ENCODE measurements at regions not wholly inside any gene's neighbourhood (a gene's known extent, or its start where the extent isn't known, plus 50 kb on each side); places are given as distances from the start of the nearest gene placed in this dataset.

DNA sequence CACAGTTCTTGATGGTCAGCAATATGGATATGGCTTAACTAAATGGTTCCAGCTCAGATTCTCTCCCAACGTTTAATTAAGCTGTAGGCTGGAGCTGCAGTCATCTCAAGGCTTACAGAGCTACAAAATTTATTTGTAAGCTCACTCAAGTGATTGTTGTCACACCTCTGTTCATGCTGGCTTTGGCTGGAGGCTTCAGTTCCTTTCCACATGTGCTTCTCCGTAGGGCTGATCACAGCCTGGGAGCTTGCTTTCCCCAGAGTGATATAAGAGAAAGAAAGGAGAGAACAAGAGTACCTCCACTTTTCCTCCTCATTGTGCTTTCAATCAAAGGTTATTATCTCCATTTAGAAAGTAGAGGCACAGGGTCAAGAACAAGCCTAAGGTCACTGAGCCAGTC, 182.7 kb upstream of the KCNN2 start:
- no peak for DNase-seq

DNA sequence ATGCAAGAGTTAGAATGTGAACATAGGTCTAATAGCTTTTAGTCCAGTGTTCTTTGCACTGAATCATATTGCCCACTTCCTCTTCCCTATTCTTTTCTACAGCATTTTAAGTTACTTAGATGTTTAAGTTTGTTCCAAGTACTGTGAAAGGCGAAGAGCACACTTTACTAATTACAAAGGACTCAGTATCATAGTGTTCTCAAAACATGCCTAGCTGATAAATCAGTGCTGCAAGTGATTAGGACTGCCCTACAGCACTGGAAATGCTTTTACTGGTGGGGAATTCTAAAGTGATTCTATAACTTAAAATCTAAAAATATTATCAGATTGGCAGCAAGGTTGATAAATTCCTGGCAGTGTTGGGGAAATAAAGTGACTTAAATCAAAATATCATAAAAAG, 177.9 kb upstream of the KCNN2 start:
- no peak for DNase-seq

DNA sequence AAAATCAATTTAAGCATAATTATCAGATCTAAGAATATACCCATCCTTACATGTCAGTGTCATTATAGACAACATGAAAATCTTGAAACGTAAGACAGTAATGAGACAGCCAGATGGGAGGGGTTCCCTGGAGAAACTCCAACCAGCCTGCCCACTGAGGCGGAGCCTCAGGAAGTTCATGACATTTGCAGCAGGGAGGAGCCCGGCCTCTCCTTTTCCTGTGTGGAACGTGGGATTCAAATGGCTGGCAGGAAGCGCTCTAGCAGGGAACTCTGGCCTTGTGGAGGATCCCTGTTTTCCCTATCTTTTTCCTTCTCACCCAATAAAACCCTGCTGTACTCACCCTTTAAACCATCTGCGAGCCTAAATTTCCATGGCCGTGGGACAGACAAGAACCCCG, 176.6 kb upstream of the KCNN2 start:
- no peak for DNase-seq

DNA sequence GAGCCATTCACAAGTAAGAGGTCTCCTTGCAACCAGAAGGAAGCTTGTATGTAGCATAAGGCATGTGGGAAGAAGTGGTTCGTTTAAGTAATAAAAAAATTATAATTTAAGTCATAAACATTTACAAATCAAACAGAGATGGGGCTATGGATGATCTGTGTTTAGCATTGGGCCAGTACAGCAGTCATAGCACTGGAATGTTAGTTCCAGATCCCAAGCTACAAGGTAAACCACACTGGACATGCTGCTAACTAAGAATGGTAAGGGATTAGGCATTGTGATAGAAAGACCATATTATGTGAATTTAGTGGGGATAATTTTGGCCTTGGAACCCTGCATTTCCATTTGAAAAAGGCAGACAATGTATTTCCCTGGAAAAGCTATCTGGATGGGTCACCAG, 170.4 kb upstream of the KCNN2 start:
- no peak for DNase-seq

DNA sequence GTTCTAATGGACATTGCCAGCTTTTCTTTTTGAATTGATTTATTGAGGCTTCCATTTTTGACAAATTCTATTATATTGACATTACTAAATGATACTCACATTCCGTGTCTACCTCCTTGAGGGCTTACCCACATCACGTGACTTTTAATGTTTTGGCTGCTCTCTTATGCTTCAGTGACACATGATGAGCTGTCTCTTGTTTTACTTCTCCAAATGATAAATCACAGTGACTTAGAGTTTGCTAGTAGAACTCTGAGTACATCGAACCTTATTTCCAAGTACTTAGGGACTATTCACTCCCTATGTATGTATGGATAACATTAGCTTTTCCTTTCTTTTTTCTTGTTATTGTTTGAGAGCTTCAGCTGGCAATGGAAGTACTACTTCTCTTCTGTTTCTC, 169.8 kb upstream of the KCNN2 start:
- no peak for DNase-seq

DNA sequence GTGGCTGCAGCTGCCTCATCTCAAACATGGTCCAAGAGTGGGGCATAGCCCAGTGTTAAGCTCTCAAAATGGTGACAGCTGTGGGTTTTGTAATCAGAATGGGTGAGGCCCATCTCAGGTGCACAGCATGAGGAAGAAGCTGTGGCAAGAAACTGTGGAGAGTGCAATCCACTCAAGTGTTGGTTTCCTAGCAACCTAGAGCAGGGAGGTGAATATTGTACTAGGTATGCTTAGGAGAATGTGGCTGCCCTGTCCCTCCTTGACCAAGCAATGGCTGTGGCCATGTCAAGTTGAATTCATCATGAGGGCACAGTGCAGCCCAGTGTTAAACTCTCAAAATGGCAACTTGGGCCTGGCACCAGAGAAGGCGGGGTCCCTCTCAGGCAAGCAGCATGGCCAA, 160.5 kb upstream of the KCNN2 start:
- DNase-seq, result no peak

DNA sequence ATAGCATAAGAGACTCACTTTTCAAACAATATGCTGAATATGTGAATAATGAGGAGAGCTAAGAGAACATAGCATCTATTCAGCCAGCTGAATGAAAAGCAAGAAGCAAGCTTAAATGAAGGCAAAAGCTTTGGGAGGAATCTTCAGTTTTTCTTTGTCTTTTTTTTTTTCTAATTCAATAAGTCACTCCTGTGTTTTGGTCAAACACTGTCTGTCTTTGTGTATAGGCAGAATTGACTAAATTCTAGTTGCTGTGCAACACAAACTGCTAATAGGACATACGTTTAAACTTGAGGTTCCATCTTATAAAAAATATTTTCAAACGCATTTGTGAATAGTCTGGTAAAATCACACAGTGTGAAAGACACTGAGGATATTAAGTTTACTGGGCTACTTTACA, 156.9 kb upstream of the KCNN2 start:
- DNase-seq, result no peak

DNA sequence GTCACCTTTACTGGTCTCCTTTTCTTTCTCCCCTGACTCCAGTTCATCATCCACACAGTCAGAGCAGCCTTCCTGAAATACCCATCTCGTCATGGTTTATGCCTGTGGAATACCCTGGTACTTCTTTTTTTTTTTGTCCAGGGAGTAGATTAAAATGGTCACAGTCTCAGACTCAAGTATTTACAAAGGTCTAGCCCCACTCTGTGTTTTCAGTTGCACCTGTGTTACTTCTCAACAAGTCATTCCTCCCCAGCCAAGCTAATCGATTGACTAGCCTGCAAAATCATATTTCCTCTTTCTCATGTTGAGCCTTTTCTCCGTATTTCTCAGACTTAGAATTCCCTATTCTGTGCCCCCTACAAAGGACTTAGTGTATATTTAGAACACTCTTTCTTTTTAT, 155.2 kb upstream of the KCNN2 start:
- DNase-seq, result no peak

DNA sequence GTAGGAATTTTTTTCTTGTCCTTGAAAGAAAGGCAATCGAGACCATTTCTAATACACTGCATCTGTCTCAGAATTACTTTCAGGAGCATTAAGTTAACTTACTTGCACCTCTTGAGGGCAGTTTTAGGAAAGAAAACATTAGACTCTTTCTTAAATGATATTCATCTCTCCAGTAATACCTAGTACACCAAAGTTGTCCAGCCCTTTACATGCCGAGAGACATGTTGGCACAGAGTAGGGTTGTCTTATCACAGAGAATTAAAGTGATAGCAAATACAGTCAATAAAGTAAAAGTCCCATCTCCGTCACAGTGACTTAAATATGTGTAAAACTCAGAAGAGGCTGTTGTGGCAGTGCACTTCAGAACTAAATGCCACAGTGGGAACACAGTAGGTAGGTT, 154.3 kb upstream of the KCNN2 start:
- no peak for DNase-seq

DNA sequence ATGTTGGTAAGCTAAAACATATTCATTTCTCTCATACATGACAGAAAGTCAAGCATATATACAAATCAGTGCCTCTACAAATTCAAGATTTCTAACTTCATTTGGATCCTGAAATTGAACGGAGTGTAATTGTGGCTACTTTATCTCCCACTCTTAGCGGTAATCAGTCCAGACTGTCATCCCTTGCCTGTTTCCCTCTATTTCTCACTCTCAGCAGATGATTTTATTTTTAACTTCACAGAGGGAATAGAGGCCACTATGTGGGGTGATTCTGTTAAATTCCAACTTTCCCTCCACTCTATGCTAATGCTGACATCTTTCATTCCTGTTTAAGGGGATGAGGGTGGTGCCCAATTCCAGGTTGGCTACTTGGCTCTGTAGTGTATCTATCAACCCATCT, 153.8 kb upstream of the KCNN2 start:
- no peak for DNase-seq

DNA sequence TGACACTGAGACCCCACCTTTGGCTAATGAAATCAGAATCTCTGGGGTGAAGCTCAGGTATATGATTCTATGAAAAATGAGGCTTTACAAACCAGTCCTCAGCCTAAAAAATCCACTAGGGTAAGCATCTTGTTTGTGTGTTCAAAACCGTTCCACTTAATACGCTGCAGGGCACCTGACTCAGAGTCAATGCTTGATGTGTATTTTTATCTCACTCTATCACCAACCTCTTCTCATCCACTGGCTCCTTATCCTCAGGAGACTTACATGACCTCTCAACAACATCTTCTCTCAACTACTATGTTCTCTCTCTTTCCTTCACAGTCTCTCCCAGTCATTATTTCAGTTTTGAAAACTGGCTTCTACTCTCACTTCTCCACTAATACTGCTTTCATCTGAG, 153.3 kb upstream of the KCNN2 start:
- DNase-seq, result no peak

DNA sequence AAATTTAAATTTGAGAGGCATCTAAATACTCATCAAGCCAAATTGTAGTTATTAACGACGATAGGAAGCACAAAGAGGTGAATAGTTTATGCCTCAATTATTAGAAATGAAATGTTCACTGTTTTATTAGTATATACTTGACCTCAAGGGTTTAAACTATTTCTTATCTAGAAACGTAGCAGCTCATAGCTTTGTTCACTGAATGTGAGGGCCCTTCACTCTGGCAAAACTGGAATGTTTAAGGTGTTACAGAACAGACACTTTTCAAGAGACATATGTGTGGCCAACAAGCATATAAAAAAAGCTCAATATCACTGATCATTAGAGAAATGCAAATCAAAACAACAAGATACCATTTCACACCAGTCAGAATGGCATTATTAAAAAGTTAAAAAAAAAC, 151.2 kb upstream of the KCNN2 start:
- no peak for DNase-seq

DNA sequence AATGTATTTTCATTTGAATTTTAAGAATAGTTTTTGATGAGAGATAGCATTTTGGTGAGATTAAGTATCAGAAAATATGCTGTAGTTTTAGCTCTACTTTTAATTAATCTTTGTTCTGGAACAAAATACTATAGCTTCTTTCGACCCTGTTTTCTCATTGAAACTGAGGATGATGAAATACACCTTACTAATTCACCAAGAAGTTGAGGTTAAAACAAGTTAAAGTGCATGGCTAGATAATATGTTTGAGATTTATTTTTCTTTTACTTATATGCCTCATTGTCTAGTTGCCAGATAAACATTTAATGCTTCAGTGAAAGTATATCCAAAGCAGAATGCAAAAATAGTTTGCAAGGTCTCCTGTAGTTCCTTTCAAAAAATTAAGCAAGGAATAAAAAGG, 140.1 kb upstream of the KCNN2 start:
- no peak for DNase-seq

DNA sequence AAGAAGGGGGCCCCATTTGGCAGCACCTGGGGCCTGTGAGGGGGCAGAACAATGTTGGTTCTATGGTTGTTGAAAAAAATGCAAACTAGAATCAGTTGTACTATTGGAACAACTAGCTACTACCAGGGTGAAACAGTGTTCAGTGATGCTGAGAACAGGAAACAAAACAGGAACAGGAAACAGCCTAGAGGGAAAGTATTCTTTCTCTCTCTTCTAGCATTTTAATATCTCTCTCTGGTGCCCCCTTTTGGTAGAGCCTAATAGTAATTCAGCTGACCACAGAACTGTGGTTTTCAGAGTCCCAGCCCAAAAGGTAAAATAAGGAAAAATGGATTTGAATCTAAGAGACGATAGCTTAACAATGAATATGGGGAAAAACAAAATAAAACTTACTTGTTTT, 138.0 kb upstream of the KCNN2 start:
- no peak for DNase-seq

DNA sequence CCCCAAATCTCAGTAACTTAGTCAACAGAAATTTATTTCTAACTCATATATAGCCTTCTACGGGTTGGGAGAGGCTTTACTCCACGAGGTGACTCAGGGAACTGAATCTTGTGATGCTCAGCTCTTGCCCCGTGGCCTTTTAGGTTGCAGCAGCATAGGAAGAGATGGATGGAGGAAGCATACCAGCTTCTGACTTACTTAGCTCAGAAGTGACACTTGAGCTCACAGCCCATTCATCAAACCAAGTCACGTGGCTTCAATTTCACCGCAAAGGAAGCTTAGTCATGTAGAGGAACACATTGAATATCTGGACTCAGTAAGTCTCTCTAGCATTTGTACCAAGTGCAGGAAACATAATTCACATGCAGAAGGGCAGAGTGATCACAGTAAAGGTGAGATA, 124.1 kb upstream of the KCNN2 start:
- no peak for DNase-seq

DNA sequence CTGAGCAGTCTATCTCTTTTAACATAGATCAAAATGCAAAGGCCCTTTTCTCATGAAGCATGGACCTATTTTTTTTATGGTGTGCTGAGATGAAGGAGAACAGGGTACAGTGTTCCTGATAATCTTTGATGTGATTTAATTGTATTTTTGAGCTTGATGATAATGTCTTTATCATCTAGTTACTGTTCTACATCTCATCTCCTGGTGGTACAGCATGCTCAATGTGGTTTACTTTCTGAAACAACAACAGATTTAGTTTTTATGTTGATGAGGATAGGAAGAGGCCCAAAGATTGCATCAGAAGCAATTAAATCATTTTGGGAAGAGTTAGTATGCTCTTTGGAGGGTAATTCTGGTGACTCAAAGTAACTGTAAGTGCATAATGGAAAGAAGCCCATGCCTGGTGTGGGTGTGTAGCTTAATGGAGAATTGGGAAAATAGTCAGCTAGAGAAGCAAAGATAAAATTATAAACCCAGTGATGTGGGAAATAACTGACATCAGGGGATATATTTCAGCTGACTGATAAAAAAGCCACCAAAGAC, 123.0 kb upstream of the KCNN2 start:
- DNase-seq, result no peak

DNA sequence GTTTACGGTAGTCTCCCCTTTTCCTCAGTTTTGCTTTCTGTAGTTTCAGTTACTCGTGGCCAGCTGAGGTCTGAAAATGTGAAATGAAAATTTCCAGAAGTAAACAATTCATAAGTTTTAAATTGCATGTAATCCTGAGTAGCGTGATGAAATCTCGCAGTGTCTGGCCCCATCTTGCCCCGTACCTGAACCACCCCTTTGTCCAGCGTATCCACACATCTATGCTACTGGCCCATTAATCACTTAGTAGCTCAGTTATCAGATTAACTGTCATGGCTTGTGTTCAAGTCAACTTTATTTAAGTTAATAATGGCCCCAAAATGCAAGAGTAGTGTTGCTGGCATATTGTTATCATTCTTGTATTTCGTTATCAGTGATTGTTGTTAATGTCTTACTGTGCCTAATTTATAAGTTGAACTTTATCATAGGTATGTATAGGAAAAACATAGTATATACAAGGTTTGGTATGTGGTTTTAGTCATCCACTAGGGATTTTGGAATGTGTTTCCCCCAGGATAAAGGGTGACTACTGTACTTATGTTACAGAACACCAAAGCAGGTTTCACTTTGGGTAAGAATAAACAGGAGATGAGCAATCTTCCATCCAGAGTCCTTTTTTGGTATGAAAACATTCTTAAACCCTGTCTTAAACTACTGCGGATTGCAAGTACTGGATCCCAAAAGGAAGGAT, 118.4 kb upstream of the KCNN2 start:
- DNase-seq, result no peak

DNA sequence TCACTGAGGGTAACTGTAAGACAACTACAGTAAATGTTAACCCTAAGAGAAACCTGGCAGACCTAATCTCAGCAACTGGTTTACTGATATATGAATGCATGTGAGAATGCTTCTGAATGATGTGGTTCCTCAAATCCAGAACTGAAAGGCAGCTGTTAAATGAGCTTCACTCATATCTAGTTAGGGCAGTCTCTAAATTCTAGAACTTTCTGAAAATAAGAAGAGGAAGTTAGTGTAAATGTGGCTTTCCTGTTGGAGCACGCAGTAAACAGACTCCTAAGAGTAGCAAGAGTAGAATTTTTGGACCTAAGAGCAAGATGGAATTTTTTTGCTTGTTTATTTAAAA, 117.9 kb upstream of the KCNN2 start:
- no peak for DNase-seq

DNA sequence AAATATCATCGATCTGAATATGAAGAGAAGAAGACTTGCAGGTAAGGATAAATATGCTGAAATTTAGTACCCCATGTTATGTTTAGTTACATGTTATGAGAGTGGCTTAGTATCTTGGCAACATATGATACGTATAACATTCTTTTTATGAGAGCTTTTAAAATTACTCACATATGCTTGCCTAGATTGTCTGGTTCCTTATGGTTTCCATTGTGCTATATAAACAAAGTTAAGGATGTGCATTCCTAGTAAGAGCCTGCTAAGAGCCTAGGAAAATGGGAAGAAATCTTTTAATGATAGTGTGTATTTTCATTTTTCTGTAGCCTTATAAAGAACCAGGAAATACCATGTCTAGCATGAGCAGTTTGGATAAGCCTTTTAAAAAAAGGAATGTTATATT, 112.0 kb upstream of the KCNN2 start:
- DNase-seq, result no peak

DNA sequence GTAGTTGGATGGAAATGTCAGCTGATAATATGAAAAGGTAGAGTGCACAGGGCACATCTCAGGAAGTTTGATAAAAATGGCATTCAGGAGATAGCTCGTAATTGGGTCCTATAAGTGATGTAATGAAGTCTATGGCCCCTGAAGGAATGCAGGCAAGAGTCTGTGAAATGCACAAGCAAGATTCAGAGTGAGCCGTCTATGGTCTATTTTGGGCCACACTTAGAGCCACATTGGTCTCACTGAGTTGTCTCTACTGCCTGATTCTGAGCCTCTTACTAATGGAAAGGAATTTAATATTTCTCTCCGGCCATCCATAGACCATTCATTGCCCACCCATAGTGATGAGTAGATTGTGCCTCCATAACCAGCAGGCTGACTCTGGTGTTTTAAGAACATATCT, 111.3 kb upstream of the KCNN2 start:
- DNase-seq, result no peak

DNA sequence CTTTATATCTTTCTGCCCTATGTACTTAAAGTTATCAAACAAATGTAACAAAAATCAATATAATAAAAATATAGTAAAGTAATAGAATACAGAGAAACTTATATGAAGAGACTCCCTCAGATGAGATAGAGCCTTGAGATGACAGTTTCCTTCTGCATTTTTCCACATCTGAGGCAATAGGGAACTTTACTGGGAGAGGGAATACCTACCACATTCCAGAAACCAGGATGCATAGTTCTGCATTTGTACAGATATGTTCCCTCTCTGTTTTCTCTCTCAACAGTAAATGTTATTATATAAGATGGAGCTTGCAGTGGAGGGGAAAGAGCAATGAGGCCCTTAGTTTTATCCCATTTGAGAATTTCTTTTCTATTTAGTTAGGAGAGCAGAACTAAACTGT, 109.6 kb upstream of the KCNN2 start:
- DNase-seq, result no peak

DNA sequence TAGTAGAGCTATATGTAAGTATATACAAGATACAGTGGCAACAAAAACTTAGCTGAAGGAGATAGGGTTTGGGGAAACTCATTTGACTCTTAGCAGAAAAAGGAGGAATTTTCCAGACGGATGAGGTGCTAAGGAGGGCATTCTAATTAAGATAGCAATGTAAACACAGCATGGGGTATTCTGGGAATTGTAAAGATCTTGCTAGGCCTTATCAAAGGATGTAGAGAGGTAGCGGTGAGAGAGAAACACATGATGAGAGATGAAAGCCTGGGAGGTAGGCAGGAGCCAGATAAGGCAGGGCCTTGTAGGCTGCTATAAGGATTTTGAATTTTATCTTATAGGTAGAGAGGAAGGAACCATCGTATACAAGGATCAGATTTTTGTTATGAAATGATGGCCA, 106.6 kb upstream of the KCNN2 start:
- DNase-seq, result no peak

DNA sequence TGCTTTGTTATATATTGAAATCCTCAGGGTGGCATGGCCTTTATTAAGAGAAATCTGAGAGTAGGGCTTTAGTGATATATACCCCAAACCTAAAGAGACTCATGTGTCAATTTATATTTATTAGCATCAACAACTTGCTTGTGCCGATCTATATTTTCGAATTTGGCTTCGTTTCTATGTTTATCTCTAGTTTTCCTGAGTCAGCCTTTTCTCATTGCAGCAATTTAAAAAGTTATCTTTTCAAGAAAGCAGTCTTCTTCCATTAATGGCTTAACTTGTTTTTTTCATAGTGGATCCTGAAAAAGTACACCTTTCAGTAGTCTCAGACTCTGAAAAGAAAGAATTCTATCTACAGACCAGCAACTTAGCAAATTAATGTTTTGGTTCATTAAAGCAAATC, 99.9 kb upstream of the KCNN2 start:
- DNase-seq, result no peak

DNA sequence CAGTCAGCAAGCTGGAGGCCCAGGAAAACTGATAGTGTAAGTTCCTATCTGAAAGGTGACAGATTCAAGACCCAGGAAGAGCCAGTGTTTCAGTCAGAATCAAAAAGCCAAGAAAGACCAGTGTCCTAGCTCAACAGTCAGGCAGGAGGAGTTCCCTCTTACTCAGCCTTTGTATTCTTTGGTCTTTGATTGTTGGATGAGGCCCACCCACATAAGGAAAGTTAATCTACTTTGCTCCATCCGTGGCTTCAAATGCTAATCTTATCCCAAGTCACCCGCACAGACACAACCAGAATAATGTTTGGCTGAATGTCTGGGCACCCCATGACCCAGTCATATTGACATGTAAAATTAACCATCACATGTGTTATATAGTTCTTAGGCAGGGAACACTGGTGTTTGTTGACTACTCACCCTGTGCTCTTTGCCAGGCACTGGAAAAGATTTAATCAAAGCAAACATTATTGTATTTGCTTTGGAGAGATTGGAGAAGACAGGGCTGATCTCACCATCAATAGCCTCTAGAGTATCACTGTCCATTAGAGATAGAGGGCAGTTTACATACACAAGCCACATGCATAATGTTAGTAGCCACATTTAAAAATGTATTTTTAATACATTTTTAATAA, 96.3 kb upstream of the KCNN2 start:
- no peak for DNase-seq

DNA sequence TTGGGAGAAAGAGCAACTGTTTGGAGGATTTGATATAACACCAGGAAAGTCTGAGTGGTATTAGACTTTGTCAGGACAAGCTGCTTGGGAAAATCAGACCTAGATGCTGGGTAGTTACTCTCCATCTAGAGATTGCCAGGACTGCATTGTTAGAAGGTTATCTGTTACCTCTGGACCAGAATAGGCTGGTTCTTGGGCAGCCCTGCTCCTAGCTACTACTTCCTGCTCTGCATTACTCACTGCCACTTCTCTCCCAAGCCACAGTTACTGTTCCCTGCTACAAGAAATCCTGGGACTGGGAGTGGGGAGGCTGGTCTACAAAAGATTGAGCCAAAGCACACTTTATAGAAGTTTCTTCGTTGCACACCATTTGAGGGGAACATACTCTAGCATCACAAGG, 95.5 kb upstream of the KCNN2 start:
- no peak for DNase-seq
